ENCODE measurements at regions not wholly inside any gene's neighbourhood (a gene's known extent, or its start where the extent isn't known, plus 50 kb on each side); places are given as distances from the start of the nearest gene placed in this dataset.
"Not testable (repeated sequence)": the region's sequence is repeated elsewhere in the genome, so short reads cannot be mapped to it uniquely, and the experiment has no call there.

- DNase-seq: no peak
Observed at GRCh38 chr12:19572920-19573558, 133.7 kb downstream of the AEBP2 start.

DNA sequence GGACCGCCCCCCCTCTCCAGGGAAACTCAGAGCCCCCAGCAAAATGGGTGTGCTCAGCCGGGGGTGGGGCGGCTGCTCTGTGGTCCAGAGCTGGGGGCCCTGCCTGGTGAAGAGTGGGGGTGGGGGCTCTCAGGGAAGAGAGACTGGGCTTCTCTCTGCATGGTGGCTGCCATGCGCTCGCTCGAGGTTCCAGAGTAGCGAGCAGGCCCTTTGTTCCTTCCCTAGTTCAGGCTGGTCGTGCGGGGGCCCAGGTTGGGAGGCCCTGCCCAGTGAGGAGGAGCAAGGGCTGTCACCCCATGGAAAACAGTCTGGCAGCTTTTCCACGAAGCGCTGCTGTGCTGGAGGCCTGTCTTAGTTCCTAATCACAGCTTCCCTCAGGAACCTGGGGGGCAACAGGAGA, 134.6 kb downstream of the AEBP2 start:
- no peak for DNase-seq

- DNase-seq: no peak
Observed at GRCh38 chr12:19574601-19575000, 135.3 kb downstream of the AEBP2 start.

- no peak for DNase-seq
Observed at GRCh38 chr12:19575337-19576243, 136.3 kb downstream of the AEBP2 start.

DNA sequence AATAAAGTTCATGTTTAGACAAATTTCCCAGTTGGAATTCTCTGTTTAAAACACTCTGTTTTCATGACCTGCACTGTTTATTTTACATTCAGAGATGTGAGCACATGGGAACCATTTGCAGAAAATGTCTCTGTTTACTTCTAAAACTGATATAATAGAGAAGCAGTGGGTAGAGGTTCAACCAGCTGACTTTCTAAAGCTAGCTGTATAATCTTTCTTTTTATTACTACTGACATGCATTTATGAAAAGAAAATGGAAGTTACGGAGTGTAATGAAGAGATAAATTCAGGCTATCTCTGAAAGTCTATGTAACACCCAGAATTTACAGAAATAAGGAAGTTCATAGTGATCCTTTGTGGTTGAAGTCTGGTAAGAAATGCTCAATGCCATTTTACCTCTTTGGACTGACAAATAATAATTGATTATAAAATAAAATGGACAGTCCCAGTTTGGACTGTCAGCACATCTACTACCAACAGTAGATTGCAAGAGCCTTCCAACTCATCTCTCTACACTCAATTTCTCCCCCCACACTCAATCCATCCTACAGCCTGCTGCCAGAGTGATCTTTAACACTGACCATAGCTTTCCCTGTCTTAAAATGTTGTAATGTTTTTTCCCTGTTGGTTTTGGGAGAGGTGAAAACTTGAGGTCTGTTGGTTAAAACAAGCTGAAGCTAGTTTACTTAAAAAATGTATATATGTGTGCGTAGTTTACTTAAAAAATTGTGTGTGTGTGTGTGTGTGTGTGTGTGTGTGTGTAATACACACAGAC, 137.4 kb downstream of the AEBP2 start:
- DNase-seq: no peak

DNA sequence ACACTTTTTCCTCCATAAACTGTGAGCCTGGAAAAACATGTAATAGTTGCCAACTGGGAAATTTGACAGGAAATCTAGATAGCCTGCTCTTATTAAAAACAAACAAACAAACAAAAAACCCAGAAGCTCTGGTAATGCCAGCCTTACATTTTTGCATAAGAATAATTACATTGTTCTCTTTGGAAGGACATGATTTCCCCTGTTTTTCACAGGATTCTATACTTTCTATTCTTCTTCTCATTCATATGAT, 137.9 kb downstream of the AEBP2 start:
- no peak for DNase-seq

DNA sequence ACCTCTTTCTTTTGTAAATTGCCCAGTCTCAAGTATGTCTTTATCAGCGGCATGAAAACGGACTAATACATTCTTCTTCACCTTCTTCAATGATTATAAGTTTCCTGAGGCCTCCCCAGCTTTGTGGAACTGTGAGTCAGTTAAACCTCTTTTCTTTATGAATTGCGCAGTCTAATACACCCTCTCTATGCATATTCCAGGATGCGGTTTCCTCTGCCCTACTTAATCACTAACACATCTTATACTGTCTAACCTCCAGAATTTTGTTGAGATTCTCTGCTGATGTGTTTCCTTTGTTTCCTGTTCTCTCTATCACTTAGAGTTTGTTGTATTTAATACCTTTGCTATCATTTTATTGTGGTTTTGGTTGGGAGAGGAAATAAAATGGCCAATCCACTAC, 145.4 kb downstream of the AEBP2 start:
- DNase-seq: no peak

DNA sequence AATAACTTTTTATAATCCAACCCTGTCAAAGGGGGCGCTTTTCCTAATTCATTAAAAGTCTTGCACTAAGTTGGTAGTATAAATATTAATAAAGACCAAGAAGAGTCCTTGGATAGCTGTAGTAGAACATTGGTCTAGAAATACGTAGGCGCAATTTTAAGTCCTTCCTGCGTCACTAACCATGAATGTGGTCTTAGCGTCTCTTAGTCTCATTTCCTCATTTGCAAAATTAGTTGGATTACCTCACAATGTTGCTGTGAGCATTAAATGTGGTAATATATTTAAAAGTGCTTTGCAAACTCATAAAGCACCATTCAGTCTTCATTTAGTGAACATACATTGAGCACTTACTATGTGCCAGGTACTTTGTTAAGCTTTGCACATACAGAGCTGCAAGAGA, 149.7 kb downstream of the AEBP2 start:
- DNase-seq: no peak

GRCh38 chr12:19591951-19592350, 152.7 kb downstream of the AEBP2 start:
- DNase-seq: no peak

- no peak for DNase-seq
Observed at GRCh38 chr12:19596434-19597166, 157.3 kb downstream of the AEBP2 start.

DNA sequence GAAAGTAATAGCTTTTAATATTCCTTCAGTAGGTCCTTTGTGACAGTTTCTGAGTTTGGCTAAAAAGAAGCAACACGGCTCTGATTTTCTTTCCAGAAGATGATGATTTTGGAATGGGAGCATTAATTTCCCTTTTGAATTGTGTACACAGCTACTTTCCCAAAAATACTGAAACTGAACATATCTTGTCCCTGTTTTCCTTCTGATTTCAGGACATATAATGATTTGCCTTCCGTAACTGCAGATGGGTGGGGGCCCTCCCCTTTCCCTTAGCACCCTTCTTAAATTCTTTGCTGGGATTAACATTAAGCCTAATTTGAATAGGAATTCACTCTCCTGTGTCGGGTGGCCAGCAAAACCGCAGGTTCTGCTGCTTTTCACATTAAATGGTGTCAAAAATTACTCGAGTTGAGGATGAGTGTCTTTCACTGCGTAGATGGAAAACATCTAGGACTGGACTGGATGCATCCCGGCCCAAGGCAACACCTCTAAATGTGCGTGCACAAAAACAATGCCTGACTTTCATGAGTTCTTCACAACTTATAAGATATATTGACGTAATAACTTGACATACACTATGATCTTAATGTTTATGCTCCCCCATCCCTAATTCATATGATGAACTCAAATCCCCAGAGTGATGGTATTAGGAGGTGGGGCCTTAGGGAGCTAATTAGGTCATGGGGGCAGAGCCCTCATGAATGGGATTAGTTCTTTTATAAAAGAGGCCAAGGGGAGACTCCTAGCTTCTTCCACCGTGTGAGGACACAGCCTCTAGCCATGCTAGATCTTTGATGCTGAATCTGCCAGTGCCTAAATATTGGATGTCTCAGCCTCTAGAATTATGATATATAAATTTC, 158.1 kb downstream of the AEBP2 start:
- DNase-seq: no peak

GRCh38 chr12:19605720-19606119, 166.4 kb downstream of the AEBP2 start:
- no peak for DNase-seq

- DNase-seq: no peak
Observed at GRCh38 chr12:19608039-19608438, 168.7 kb downstream of the AEBP2 start.

- no peak for DNase-seq
Observed at GRCh38 chr12:19613051-19613535, 173.8 kb downstream of the AEBP2 start.

DNA sequence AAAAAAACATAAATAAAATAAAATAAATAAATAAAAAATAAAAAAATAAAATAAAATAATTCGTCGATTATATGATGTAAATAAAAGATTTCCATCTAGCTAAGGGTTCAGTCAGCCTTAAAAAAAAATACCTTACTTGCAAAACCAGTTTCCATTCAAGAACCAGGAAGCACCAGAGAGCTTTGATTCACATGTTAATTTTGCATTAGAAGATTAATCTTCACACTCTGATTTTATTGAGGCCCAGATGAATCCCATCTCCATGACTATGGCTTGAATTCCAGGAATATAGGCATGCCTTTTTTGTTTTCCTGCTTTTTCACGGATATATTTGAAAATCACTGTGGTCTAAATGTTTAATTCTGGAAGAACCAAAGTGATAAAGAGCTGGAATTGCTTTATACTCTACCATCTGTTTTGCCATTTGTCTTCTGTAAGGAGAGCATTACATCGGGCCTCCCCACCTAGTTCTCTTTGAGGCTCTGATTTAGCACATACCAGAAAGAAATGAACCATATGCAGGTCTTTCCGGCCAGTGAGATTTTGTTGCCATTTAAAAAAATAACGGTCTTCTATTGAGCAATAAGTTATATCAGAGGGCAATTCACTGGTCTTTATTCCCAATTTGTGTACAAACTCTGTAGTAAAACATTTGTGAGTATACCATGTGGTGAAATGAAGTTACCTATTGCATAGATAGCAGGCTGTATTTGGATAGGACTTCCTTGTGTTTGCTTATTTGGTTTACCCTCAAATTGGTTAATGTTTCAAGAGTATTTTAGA, 175.5 kb downstream of the AEBP2 start:
- no peak for DNase-seq

GRCh38 chr12:19615384-19615725, 176.1 kb downstream of the AEBP2 start:
- no peak for DNase-seq

DNA sequence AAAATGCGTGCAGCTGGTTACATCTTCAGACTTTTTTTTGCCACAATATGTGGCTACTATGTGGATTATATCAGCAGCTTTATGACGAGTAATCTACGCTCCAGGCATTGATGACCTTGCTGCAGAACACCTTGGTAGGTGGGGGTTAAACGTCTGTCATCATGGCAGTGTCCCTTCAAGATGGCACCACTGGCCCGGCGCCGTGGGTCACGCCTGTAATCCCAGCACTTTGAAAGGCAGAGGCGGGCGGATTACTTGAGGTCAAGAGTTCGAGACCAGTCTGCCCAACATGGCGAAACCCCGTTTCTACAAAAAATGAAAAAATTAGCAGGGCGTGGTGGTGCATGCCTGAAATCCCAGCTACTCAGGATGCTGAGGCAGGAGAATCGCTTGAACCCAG, 177.5 kb downstream of the AEBP2 start:
- DNase-seq: no peak

DNA sequence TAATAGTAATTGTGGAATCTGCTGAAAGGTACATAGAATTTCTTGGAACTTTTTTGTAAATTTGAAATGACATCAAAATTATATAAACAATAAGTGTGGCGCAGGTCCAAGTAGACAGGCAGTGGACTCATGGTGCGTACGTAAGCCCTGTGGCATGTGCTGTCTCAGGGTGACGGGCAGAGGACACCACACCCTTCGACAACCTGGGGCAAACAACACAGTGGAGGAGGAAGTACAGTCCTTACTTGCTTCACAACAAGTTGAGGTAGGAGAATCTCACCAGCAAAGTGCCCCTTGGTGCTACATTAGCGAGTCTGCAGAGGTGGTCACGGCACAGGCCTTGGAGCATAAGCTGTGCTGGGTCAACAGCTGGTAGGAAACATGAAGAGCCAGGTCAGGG, 180.9 kb downstream of the AEBP2 start:
- DNase-seq: no peak

DNA sequence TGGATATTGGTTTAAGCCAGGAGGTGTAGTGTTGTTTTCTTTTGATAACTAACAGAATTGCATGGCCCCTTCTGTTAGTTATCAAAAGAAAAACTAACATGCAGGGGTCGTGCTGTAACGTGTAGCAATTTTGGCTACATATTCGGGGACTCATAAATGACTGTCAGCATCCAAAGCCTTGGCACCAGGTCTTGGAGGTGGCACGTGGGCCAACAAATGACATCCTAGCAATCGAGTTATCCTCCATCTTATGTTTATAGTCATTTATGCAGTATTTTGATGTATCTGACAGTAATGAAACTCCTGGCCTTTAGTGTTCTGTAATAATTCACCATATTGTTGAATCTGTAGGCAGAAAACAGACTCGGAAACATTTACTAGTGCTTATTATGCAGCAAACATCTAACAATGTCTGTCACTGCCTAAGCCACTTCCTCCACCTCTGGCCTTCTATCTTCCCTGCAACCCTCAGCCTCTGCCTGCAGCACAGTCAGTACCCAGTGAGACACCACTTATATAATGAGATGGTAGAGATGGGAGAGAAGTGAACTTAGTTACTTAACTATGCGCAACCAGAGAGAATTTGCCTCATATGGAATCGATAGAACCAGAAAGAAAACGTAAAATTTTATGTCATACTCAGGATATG, 184.6 kb downstream of the AEBP2 start:
- no peak for DNase-seq

GRCh38 chr12:19624491-19624890, 185.2 kb downstream of the AEBP2 start:
- DNase-seq: no peak

DNA sequence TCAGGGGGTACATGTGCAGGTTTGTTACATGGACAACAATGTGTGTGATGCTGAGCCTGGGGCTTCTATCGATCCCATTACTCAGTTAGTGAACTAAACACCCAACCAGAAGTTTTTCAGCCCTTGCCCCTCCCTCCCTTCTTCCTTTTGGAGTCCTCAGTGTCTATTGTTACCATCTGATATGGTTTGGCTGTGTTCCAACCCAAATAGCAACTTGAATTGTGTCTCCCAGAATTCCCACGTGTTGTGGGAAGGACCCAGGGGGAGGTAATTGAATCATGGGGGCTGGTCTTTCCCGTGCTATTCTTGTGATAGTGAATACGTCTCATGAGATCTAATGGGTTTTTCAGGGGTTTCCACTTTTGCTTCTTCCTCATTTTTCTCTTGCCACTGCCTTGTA, 186.3 kb downstream of the AEBP2 start:
- DNase-seq: not testable (repeated sequence)
